ENCODE measurements at regions not wholly inside any gene's neighbourhood (a gene's known extent, or its start where the extent isn't known, plus 50 kb on each side); places are given as distances from the start of the nearest gene placed in this dataset.
"Not testable (repeated sequence)": the region's sequence is repeated elsewhere in the genome, so short reads cannot be mapped to it uniquely, and the experiment has no call there.

DNA sequence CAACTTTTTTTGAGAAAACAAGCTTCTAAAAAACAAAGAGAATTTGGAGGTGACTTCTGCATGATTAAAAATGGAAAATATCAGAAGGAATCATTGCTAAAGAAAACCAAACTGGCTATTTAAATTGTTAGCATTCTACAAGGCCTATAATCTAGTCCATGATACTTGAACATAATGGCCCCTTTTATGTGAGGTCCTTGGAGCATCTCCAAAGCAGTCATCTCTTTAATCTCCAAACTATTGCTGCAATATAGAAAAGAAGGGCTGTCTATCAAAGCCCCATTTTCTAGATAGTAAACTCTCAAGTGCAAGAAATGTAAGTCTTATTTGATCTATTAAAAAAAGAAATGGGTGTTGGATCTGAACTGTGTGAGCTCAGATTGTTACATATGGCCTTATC is 615.1 kb downstream of the CENPC start:
- Histone ChIP-seq H3K9me3 (no peaks in the 10 kb centered on the region), H3K27me3 (ENCODE audit: insufficient read depth) (no peaks in the 10 kb centered on the region), H2AFZ (ENCODE audit: low read depth) (no peak overlapping the region), H3K36me3 (replicated peaks in 1 of 2; ENCODE audit: control insufficient read depth in 1 of 2, insufficient read depth in 2 of 2, low read length in 1 of 2) (no peaks in the 10 kb centered on the region), H3F3A (replicated peaks; ENCODE audit: insufficient read depth) (no peaks in the 10 kb centered on the region), H3K9me2 (no peaks in the 10 kb centered on the region), H3K4me2 (no peak overlapping the region), H3K79me2 (ENCODE audit: insufficient read depth) (no peaks in the 10 kb centered on the region), H3K4me3 (ENCODE audit: low read depth in 2 of 2, low read length in 1 of 2) (no peak overlapping the region), H3K9ac (no peak overlapping the region), H3K4me1 (ENCODE audit: control insufficient read depth in 1 of 2, insufficient read depth in 2 of 2, low read depth in 1 of 2, low read length in 1 of 2) (no peaks in the 10 kb centered on the region), H3K27ac (ENCODE audit: low read depth in 2 of 2, low read length in 1 of 2) (no peak overlapping the region), H4K20me1 (ENCODE audit: insufficient read depth) (no peaks in the 10 kb centered on the region)
- TF ChIP-seq TCF12 (IDR thresholded peaks at IDR 0.05) (no peak), NFIC (IDR thresholded peaks at IDR 0.05; ENCODE audit: borderline replicate concordance) (no peak)
- TF ChIP-seq, protein P1, sequence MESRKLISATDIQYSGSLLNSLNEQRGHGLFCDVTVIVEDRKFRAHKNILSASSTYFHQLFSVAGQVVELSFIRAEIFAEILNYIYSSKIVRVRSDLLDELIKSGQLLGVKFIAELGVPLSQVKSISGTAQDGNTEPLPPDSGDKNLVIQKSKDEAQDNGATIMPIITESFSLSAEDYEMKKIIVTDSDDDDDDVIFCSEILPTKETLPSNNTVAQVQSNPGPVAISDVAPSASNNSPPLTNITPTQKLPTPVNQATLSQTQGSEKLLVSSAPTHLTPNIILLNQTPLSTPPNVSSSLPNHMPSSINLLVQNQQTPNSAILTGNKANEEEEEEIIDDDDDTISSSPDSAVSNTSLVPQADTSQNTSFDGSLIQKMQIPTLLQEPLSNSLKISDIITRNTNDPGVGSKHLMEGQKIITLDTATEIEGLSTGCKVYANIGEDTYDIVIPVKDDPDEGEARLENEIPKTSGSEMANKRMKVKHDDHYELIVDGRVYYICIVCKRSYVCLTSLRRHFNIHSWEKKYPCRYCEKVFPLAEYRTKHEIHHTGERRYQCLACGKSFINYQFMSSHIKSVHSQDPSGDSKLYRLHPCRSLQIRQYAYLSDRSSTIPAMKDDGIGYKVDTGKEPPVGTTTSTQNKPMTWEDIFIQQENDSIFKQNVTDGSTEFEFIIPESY (IDR thresholded peaks at IDR 0.05; ENCODE audit: borderline replicate concordance, low read depth): no peak
- TF ChIP-seq, protein P2, sequence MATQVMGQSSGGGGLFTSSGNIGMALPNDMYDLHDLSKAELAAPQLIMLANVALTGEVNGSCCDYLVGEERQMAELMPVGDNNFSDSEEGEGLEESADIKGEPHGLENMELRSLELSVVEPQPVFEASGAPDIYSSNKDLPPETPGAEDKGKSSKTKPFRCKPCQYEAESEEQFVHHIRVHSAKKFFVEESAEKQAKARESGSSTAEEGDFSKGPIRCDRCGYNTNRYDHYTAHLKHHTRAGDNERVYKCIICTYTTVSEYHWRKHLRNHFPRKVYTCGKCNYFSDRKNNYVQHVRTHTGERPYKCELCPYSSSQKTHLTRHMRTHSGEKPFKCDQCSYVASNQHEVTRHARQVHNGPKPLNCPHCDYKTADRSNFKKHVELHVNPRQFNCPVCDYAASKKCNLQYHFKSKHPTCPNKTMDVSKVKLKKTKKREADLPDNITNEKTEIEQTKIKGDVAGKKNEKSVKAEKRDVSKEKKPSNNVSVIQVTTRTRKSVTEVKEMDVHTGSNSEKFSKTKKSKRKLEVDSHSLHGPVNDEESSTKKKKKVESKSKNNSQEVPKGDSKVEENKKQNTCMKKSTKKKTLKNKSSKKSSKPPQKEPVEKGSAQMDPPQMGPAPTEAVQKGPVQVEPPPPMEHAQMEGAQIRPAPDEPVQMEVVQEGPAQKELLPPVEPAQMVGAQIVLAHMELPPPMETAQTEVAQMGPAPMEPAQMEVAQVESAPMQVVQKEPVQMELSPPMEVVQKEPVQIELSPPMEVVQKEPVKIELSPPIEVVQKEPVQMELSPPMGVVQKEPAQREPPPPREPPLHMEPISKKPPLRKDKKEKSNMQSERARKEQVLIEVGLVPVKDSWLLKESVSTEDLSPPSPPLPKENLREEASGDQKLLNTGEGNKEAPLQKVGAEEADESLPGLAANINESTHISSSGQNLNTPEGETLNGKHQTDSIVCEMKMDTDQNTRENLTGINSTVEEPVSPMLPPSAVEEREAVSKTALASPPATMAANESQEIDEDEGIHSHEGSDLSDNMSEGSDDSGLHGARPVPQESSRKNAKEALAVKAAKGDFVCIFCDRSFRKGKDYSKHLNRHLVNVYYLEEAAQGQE (IDR thresholded peaks at IDR 0.05; ENCODE audit: low read depth, low read length): no peak
- TF ChIP-seq, protein P3, sequence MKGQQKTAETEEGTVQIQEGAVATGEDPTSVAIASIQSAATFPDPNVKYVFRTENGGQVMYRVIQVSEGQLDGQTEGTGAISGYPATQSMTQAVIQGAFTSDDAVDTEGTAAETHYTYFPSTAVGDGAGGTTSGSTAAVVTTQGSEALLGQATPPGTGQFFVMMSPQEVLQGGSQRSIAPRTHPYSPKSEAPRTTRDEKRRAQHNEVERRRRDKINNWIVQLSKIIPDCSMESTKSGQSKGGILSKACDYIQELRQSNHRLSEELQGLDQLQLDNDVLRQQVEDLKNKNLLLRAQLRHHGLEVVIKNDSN (IDR thresholded peaks at IDR 0.05; ENCODE audit: borderline replicate concordance, low read depth): no peak
- TF ChIP-seq, protein P4, sequence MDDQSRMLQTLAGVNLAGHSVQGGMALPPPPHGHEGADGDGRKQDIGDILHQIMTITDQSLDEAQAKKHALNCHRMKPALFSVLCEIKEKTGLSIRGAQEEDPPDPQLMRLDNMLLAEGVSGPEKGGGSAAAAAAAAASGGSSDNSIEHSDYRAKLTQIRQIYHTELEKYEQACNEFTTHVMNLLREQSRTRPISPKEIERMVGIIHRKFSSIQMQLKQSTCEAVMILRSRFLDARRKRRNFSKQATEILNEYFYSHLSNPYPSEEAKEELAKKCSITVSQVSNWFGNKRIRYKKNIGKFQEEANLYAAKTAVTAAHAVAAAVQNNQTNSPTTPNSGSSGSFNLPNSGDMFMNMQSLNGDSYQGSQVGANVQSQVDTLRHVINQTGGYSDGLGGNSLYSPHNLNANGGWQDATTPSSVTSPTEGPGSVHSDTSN (IDR thresholded peaks at IDR 0.05): no peak
- CTCF ChIA-PET: interaction anchor here (1.0 kb wide), 1 partner anchor 14 kb away, joined by 3 read pairs; no protein-coding TSS in a partner anchor
- DNase-seq: no peak
- POLR2A ChIA-PET: no interaction called here

DNA sequence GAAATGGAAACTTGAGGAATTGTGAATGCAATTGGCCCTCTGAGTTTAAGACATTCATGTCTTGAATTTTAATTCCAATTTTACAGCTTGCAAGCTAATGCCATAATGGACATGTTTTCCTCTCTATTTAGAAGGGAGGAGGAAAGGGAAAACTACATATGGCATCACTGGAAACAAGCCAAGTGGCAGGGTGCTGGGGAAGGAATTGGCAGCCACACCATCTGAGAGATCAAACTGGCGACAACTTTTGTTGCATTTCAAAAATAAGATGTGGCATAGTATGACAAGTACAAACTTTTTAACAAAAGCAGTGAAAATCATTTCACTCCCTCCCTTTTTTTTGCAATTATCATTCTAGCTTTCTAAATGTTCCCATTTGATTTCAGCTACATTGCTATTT is 615.6 kb downstream of the CENPC start:
- WGBS (ENCODE audit: low lambda C conversion rate): 3% methylated on average over 1 of the region's 1 CpG
- CTCF ChIA-PET: interaction anchor here (1.0 kb wide), 1 partner anchor 13 kb away, joined by 3 read pairs; no protein-coding TSS in a partner anchor

DNA sequence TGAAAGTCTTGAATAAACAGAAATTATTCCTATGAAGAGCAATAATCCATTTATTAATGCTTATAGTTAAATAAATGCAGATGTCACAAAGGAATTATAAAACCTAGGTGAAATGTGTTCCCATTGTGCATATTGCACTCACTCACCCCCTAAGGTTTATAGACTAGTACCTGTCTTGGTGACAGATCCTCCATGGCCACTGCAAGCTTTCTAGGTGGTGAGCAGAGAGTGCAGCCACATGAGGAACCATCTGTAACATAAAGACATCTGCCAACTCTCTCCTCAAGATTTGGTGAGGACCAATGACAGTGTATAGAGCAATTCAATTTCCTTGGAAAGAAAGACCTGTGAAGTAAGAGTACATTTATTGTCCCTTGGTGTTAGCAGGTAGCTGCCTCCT is 616.4 kb downstream of the CENPC start:
- CTCF ChIA-PET; H2AFZ ChIP-seq (ENCODE audit: low read depth): not testable (repeated sequence)

More for the DNA sequence above, 615.6 kb downstream of the CENPC start:
- no peaks in the 10 kb centered on the region for H3K4me1 ChIP-seq (ENCODE audit: control insufficient read depth in 1 of 2, insufficient read depth in 2 of 2, low read depth in 1 of 2, low read length in 1 of 2)
- H3K4me3 ChIP-seq (ENCODE audit: low read depth in 2 of 2, low read length in 1 of 2): no peak overlapping the region
- H4K20me1 ChIP-seq (ENCODE audit: insufficient read depth): no peaks in the 10 kb centered on the region
- no peak for DNase-seq
- H3K9me2 ChIP-seq: no peaks in the 10 kb centered on the region
- H3K27me3 ChIP-seq (ENCODE audit: insufficient read depth): no peaks in the 10 kb centered on the region
- H3F3A ChIP-seq (replicated peaks; ENCODE audit: insufficient read depth): no peaks in the 10 kb centered on the region
- POLR2A ChIA-PET: no interaction called here
- no peak overlapping the region for H3K27ac ChIP-seq (ENCODE audit: low read depth in 2 of 2, low read length in 1 of 2)
- no peaks in the 10 kb centered on the region for H3K9me3 ChIP-seq
- no peaks in the 10 kb centered on the region for H3K36me3 ChIP-seq (replicated peaks in 1 of 2; ENCODE audit: control insufficient read depth in 1 of 2, insufficient read depth in 2 of 2, low read length in 1 of 2)
- no peak overlapping the region for H3K9ac ChIP-seq
- no peak overlapping the region for H2AFZ ChIP-seq (ENCODE audit: low read depth)
- no peaks in the 10 kb centered on the region for H3K79me2 ChIP-seq (ENCODE audit: insufficient read depth)
- TF ChIP-seq NRF1 (IDR thresholded peaks at IDR 0.05; ENCODE audit: low read depth, low read length) (no peak), SIN3A (IDR thresholded peaks at IDR 0.05; ENCODE audit: borderline replicate concordance, low read depth, low read length) (no peak), RAD21 (IDR thresholded peaks at IDR 0.05; ENCODE audit: low read length) (no peak), TEAD4 (IDR thresholded peaks at IDR 0.05; ENCODE audit: borderline replicate concordance, insufficient read depth) (no peak), EZH2phosphoT487 (IDR thresholded peaks at IDR 0.05; ENCODE audit: borderline replicate concordance, low read depth) (no peak), YY1 (IDR thresholded peaks at IDR 0.05; ENCODE audit: low read depth) (no peak), SMC3 (IDR thresholded peaks at IDR 0.05; ENCODE audit: low read depth, low read length) (no peak), FOXM1 (IDR thresholded peaks at IDR 0.05; ENCODE audit: low read depth) (no peak), ELF1 (IDR thresholded peaks at IDR 0.05) (no peak), JUND (IDR thresholded peaks at IDR 0.05) (no peak), RCOR1 (IDR thresholded peaks at IDR 0.05; ENCODE audit: low read length) (no peak), POLR2AphosphoS5 (IDR thresholded peaks at IDR 0.05; ENCODE audit: low read depth, low read length) (no peak), MXI1 (IDR thresholded peaks at IDR 0.05; ENCODE audit: low read depth, low read length) (no peak), GATA2 (CRISPR knock-in tag; IDR thresholded peaks at IDR 0.05) (no peak), MEF2A (IDR thresholded peaks at IDR 0.05; ENCODE audit: borderline replicate concordance, low read depth) (no peak)
- TF ChIP-seq, protein P5, sequence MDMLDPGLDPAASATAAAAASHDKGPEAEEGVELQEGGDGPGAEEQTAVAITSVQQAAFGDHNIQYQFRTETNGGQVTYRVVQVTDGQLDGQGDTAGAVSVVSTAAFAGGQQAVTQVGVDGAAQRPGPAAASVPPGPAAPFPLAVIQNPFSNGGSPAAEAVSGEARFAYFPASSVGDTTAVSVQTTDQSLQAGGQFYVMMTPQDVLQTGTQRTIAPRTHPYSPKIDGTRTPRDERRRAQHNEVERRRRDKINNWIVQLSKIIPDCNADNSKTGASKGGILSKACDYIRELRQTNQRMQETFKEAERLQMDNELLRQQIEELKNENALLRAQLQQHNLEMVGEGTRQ (IDR thresholded peaks at IDR 0.05; ENCODE audit: borderline replicate concordance, low read depth, low read length): no peak
- TF ChIP-seq, protein P6, sequence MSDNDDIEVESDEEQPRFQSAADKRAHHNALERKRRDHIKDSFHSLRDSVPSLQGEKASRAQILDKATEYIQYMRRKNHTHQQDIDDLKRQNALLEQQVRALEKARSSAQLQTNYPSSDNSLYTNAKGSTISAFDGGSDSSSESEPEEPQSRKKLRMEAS (IDR thresholded peaks at IDR 0.05; ENCODE audit: low read depth): no peak
- no peak overlapping the region for H3K4me2 ChIP-seq

More for the DNA sequence above, 616.4 kb downstream of the CENPC start:
- H3K4me3 ChIP-seq (ENCODE audit: low read depth in 2 of 2, low read length in 1 of 2); H3K4me2 ChIP-seq; H3K4me1 ChIP-seq (ENCODE audit: control insufficient read depth in 1 of 2, insufficient read depth in 2 of 2, low read depth in 1 of 2, low read length in 1 of 2); H3K79me2 ChIP-seq (ENCODE audit: insufficient read depth); H4K20me1 ChIP-seq (ENCODE audit: insufficient read depth); H3K9ac ChIP-seq; H3K27ac ChIP-seq (ENCODE audit: low read depth in 2 of 2, low read length in 1 of 2); H3K36me3 ChIP-seq (replicated peaks in 1 of 2; ENCODE audit: control insufficient read depth in 1 of 2, insufficient read depth in 2 of 2, low read length in 1 of 2); H3K9me2 ChIP-seq; H3F3A ChIP-seq (replicated peaks; ENCODE audit: insufficient read depth); POLR2A ChIA-PET; H3K9me3 ChIP-seq; H3K27me3 ChIP-seq (ENCODE audit: insufficient read depth); DNase-seq: not testable (repeated sequence)

All from SK-N-SH (cell line).